HG03025 (cell line): ENCODE measurements at regions not wholly inside any gene's neighbourhood (a gene's known extent, or its start where the extent isn't known, plus 50 kb on each side); places are given as distances from the start of the nearest gene placed in this dataset.

ENCODE experiments used
- ATAC-seq: cut with Tn5 transposase; IDR thresholded peaks from one replicate; pipeline ENCODE4 v1.9.1; 2021; ENCODE audit warnings: mild to moderate bottlenecking, moderate library complexity; ENCODE audit not compliant: unreplicated experiment, low FRiP score

DNA sequence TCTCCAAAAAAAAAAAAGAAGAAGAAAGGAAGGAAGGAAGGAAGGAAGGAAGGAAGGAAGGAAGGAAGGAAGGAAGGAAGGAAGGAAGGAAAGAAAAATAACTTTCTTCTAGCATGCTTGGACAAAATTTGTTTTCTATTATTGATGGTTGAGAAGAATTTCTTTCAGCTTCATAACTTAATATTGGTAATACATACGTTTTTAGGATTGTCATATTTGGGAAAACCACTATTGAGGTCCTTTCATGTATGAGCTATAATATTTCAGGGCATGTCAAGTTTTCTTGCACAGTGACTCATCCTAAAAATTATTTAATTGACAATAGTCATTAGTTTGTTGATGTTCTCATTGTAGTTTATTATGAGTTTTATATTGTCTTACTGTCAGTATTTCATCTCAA is 66.4 kb upstream of the PKDCC start:
- no peak for ATAC-seq

DNA sequence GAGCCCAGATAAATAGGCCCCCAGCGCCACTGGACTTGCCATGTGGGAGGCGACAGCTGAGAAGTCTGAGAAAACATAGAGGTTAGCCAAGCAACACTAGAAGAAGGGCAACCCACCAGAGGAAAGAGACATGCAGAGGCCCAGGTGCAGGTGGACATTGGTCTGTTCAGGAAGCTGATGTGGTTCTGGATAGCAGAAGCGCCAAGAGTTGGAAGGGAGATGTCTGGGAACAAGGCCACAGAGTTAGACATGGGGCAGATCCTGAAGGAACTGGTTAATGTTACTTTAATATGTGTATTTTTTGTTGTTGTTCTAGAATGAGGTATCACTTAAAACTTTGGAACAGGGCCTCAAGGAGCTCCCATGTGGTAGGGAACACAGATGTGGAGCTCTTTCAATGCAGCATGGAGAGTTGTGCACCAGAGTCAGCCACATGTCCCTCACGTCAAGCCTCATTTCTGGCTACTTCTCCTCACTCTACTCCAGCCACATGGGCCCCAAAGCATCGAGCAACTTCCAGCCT is 62.2 kb upstream of the PKDCC start:
- ATAC-seq, result no peak

DNA sequence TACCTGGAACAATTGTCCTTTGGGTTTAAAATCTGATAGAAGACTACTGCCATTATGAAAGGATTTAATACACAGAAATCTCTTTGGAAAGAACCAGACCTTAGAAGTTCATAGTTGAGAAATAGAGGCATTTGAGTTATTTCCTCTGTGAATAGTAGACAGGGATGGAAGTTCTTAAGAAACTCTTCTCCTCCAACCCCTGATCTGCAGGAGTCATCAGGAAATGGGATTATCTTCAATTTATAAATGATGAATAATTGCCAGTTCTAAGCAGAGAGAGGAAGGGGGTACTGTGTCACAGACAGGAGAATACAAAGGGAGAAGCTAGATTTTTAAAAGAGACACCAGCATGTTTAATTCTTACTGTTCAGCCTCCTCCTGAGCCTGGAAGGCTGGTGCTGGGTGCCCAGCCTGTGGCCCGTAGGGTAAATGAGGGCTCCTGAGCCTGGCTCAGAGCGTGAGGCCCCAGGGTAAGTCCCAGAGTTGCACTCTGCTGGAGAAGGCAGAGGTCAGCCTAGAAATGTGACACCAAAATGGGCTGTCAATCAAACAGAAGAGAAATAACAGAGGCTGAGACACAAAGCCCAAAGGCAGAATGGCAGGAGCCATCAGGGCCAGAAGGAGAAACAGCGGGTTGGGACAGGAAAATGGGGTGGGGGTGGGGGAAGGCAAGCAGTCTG is 58.2 kb upstream of the PKDCC start:
- no peak for ATAC-seq

DNA sequence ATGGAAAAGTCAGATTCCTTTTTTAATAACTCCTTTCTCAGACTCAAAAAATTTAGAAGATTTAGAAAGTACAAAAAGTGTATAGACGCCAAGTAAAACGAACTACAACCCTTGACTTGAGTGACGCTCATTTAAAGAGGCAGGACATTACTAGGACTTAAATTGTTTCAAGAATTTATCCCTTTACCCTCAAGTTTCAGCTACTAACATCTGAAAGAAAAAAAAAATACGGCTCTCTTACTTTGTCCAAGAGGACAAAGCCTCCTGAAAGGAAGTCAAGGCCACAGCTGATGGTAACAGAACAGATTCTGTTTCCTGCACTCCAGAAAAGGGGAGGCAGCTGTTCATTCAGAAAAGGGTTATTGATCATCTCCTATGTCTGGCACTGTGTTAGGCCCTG is 57.6 kb upstream of the PKDCC start:
- ATAC-seq, result no peak

DNA sequence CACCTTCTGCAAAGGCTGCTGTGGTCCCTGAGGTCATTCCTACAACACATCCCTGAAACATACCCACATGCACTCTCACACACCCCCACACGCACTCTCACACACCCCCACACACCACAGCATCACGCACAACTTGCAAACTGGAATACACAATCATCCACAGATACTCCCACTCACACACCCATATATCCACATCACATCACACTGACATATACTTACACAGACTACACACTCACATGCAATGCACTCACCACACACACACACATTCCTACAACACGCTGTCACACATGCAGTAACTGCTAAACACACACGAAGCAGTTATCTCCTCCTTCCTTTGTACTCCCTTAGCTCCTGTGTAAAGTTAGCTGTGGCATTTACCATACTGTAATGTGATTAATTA is 57.1 kb upstream of the PKDCC start:
- no peak for ATAC-seq

DNA sequence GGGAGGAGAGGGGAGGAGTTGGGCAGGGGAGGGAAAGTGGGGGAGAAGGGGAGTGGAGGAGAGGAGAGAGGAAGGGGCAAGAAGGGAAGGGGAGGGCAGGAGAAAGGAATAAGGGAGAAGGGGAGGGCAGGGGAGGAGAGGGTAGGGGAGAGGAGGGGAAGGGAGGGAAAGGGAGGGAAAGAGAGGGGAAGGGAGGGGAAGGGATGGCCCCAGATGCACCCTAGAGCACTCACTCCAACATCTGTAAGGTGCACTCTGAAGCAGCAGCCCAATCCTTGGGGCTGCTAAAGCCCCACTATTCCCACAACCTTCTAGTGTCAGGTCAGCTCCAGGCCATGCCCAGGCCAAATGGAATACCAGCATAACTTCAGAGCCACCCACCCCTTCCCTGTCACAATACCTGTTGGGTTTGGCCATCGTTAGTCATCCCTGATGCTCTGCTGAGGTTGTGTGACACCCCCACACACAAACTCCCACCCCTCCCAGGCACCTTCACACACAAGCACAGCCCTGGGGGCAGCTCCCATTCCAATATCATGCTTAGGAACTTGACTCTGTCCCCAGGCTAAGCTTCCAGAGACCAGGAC is 55.7 kb upstream of the PKDCC start:
- no peak for ATAC-seq

DNA sequence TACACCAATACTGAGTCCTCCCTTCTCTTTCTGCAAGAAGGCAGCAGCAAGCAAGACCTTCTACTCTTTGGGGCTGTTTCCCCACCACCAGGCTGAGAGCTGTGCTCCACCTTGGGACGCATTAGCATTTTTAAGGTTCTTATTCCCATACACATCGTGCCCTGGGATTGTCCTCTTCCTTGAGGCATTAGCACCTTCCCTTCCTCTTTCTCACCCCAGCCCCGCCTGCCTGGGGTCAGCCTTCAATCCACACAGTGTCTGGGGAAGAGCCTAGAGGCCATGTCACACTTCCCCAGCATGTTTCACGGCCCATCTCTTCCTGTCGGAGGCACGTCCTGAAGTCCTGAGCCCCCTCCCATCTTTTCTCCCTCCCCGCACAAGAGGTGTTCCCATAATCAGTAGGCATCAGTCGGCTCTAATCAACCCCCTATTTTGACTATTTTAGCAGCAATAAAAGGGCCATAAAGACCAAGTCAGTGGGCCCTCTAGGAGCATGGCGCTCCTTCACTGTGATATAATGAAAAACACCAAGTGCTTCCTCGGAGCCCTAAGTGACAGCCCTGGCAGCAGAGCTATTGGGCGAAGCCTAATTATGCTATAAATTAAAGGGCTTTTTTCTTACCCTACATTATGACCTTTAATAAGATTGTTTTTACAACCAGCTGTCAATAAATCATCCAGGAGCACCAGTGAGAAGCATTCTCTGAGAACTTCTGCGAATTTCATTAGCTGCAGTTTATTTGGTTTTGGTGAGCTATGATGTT is 55.0 kb upstream of the PKDCC start:
- ATAC-seq, result no peak

DNA sequence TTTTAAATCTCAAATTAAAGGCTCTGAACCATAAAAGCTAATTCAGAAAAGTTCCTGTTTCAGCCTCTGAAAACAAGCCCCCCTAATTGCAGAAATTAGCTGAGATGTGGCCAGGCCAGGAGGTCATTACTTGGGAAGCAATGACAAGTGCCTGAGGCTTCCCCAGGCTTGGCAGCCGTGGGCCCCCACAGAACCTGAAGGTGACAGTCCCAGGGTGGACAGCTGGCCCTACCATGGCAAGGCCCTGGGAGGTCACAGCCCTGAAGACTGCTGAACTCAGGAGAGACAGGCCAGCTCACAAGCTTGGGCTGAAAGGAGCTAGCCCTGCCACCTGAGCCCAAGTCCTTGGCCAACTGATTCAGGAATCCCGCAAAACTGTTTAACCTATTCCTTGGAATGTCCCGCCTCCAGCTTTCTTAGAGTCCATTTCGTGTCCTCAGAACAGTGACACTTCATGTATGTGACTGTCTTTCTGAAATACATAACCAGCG is 54.3 kb upstream of the PKDCC start:
- no peak for ATAC-seq

DNA sequence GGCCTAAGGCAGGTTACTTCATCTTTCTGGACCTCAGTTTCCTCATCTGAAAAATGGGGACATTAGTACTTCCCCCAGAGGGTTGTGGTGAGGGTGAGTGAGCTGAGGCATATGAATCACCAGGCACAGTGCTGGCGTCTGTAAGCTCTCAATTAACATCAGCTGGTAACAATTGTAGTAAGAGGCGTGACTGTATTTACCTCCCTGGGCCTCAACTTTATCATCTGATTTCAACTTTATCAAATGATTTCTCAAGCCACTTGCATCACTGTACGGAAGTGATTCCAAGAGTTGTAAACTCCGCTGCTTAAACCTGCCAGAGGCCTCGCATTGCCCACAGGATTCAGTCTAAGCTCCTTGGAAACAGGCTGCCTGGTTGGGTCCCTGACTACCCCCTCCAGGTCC is 53.6 kb upstream of the PKDCC start:
- no peak for ATAC-seq

DNA sequence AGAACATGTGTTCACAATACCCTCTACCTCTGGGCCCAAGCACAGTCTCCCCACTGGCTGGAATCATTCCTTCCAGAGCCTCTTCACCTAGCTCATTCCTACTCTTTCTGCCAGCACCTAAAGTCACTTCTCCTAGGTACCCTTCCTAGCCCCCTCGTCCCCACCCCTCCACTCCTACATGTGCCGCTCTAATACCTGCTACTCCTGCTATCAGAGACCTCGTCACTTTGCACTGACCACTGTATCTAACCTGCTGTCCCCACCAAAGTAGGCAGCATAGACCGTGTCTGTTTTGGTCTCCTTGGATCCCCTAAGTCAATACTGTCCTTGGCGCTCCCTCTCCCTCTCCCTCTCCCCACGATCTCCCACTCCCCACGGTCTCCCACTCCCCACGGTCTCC is 53.2 kb upstream of the PKDCC start:
- no peak for ATAC-seq

DNA sequence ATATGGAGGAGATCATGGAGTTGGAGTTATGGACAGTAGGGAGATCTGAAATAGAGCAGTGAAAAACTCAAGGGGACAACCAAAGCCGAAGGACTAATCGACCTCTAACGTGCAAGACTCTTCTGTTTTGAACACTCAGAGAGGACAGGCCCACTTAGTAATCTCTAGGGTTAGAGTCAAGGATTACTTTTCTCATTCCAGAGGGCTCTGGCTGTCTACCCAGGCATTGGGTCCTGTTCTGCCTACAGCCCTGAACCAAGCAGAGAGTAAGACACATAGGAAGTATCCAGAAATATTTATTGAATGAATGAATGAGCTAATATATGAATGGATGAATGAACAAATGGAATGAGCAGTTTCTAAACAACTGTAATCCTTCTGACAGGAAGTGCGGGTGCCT is 50.3 kb upstream of the PKDCC start:
- ATAC-seq, result no peak
